Cerebellar cortex (tissue), 1 donor: ENCODE measurements at regions not wholly inside any gene's neighbourhood (a gene's known extent, or its start where the extent isn't known, plus 50 kb on each side); places are given as distances from the start of the nearest gene placed in this dataset.
"Not testable (repeated sequence)": the region's sequence is repeated elsewhere in the genome, so short reads cannot be mapped to it uniquely, and the experiment has no call there.

Source experiments
- DNase-seq: peaks from one replicate; pipeline ENCODE4 v3.0.0-alpha.2; 2015; ENCODE audit warnings: low spot score

DNA sequence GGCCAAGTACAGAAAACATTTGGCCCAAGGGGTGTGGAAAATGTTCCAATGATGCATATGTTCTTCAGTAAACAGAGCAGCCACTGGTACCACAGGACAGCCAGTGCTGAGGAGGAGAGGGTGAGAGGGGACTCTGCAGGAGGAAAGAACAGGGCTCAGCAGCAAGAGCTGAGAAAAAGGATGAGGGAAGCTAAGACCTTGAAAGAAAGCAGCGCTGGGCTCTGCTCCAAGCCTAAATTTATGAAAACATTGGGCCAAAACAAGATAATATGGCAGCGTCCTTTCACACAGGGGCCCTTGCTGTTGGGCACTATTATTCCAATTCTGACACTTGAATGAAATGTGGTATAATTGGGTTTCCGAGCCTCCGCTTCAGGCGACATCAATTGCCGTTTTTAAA lies 939.0 kb upstream of the FANCL start:
- no peak for DNase-seq

DNA sequence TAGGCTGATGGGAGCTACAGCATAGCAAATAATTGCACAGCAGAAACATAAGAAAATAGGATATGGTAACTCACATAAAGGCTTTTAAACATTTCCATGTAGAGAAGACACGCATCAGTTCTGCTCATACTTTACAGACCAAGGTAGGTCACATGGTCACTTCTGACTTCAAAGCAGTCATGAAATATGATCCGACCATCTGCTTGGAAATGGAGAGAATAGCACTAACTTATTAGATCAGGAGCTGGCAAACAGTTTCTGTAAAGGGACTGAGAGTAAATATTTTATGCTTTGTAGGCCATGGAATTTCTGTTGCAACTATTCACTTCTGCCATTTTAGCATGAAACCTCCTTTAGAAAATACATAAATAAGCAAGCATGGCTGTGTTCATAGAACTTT lies 936.6 kb upstream of the FANCL start:
- no peak for DNase-seq

DNA sequence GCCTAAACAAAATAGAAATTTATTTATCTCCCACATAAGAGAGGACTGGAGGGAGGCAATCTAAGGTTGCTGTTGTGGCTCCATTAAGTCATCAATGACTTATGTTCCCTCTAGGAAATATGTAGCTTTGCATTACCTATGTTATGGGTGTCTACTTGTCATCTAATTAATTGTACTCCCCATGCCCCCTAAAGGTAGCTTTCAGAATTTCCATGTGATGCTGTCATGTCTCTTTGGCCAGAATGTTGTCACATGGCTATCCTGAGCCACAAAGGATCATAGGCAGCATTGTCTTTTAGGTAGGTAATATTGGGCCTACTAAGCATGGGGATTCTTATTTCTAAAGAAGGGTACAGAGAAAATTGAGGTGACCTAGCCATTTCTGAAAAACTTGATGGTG lies 935.6 kb upstream of the FANCL start:
- no peak for DNase-seq

DNA sequence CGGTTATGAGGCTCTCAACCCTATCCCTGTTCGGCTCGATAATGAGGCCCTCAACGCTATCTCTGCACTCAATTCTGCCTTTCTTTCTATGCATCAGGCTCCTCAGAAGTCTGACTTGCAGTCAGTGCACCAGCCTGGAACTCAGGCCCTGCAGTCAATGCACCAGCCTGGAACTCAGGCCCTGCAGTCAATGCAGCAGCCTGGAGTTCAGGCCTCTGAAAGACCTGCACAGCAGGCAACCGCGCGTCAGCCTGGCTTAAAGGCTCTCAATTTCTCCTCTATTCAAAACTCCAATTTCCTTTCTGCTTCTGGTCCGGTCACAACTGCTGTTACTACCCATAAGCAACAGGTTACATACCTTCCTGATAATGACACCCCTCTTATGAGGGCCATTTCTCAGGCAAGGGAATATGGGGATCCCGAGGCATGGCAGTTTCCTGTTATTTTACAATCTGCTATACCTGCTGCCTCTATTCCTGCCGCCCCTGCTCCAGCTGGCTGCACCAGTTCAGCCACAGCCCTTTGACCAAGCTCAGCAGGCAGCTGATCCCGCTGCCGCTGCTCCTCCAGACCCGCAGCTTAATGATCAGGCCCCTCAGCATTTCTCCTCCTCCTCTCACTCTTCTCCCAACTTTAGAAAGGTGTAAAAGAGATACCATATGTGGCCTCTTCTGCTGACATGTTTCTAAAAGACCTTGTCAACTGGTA lies 933.6 kb upstream of the FANCL start:
- no peak for DNase-seq

DNA sequence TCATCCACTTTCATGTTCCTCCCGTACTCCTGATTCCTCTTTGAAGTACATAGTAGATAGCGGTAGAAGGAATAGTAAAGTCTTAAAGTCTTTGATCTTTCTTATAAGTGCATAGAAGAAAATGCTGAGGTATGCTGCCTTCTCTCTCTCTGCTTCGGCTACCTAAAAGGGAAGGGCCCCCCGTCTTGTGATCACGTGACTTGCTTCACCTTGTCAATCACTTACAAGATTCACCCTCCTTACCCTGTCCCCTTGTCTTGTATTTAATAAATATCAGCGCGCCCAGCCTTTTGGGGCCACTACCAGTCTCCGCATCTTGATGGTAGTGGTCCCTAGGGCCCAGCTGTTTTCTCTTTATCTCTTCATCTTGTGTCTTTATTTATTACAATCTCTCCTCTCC lies 932.2 kb upstream of the FANCL start:
- no peak for DNase-seq

DNA sequence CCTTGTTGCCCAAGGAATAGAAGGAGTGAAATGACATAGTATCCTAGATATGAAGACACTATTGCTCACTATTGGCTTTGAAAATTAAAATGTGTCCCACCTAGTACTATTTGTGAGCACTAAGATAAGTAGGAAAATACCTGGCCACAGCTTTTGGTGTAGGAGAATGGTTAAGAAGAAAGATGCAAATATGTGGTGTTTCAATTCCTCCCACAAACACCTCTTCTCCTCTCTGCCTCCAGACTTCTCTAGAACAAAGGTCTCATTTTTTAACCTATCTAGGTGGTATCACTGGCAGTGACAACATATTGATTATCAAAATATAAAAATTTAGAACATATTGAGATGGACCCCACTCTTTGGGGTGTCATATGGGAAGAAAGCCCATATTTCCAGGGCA lies 929.9 kb upstream of the FANCL start:
- no peak for DNase-seq

DNA sequence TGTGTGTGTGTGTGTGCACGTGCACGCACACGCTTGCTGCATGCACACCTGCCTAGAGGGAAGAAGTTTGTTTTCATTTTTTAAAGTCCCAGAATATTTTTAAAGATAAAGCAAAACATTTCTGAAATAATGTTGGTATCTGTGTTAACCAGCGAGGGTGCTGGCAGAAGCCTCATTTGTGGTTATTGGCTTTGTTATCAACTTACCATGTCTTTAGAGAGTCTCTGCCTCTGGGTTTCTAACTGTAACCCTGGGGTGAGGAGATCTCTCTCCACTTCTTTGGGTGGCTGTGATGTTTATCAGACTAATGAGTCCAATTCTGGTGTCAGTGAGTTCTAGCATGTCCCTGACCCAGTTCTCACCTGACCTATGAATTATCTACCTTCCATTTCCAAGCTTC lies 927.6 kb upstream of the FANCL start:
- DNase-seq = no peak

DNA sequence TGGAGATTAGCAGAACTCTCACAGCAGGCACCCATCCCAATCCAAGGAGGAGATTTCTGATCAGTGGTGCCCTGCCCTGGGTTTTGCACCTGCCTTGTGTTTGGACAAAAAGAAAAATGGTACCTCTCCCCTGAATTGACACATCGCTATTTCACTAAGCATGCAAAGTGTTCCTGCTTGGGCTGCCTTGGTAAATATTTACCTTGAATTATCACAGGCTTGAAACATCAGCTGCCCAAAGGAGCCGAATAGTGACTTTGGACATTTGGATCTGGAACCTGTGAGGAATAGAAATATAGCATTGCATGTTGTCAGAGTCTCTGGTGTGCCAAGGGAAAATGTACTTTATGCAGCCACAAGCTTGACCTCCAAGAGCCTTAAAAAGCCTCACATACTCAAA lies 926.4 kb upstream of the FANCL start:
- DNase-seq = no peak

DNA sequence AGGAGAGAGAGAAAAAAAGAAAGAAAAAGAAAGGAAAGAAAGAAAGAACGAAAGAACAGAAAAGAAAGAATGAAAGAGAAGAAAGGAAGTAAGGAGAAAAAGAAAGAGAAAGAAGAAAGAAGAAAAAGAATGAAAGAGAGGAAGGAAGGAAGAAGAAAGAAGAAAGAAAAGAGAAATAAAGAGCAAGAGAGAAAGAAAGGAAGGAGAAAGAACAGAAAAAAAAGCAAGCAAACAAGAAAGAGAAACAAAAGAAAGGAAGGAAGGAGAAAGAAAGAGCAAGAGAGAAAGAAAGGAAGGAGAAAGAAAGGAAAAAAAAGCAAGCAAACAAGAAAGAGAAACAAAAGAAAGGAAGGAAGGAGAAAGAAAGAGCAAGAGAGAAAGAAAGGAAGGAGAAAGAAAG lies 916.8 kb upstream of the FANCL start:
- DNase-seq = not testable (repeated sequence)

DNA sequence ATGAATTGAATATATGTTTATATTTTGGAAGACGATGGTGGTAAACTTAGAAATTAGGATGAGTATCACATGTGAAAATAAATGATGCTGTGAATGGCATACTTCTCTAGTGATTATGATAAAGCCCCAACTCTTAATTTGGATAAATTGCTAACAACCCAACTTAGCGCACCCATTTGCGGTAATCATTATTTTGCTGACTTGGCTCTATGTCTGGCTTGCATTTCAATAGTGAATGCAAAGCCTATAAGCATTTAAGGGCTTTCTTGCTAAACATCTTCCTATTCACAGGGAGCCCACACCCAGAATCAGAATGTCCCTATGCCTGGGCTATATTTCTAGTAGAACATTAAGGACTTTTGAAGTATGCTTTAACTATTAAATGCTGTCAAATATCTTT lies 910.7 kb upstream of the FANCL start:
- DNase-seq = no peak

DNA sequence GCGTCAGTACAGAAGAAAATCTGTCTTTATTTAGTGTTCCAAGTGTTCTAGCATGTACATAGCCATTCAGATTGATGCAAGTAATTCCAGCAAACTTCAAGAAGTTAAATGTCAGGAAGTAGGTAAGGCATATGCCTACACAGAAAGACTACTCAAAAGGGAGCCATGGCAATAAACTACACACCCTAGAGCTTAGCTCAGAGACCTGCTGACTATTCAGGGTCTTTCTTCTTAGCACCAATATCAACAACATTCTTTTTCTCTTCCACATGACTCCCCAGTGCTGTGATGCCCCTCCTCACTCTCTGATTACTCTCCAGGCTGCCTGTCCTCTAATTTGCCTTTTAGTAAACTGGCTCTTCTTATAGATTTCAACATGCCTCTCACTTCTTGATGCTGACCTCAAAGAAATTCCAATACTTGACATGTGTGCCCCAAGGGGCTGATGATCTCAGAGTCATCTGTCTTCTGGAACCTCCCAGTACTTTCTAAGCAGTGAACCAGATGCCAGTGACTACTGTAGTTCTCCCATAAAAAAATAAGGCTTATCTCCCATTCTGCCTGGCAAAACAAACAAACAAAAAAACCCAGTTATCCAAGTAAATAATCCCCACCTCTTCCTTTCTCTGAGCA lies 909.2 kb upstream of the FANCL start:
- DNase-seq = no peak

DNA sequence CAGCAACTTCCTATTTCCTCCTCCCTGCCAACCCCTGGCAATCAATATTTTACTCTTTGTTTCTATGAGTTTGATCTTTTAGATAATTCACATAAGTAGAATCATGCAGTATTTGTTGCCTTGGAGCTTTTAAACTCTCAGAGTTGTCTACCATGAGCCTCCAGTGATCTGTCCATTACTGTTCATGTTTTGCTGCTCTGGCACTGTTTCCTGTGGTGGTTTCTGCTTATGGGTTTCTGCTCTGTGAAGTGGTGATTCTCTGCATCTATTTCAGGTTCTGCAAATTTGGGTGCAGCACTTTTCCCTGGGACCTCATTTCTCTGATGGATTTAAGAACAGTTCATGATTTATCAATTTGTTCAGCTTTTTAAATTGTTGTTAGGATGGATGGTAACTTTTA lies 908.1 kb upstream of the FANCL start:
- no peak for DNase-seq

DNA sequence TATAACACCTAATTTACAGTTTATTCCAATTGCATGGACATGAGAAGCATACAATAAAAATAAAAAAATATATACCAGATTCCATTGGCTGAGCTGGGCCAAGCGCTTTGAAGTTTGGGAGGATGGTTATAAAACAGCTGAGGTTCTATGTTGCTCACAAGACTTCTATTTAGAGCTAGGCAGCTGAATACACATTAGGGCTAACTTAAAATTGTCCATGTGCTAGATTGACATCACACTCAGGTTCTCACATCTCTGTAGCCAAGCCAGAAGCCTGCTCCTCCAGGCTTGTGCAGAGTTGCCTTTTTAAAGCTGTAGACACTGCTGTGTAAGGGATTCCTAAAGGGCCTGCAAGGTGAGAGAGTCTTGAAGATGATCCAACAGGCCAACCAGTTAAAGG lies 871.1 kb upstream of the FANCL start:
- DNase-seq = no peak

DNA sequence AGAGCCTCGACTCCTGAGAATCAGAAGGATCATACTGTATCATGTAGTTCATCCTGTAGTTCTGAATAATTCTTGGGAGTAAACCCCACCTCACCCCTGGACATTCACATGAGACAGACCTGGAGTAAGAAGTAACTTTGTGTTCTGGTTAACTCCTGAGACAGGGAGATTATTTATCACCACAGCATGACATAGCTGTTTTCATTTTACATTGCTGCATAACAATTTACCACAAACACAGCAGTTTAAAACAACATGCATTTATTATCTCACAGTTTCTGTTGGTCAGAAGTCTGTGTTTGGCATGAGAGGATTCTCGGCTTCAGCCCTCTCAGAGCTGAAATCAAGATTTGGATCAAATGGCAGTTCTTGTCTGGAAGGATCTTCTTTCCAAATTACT lies 855.8 kb upstream of the FANCL start:
- no peak for DNase-seq

DNA sequence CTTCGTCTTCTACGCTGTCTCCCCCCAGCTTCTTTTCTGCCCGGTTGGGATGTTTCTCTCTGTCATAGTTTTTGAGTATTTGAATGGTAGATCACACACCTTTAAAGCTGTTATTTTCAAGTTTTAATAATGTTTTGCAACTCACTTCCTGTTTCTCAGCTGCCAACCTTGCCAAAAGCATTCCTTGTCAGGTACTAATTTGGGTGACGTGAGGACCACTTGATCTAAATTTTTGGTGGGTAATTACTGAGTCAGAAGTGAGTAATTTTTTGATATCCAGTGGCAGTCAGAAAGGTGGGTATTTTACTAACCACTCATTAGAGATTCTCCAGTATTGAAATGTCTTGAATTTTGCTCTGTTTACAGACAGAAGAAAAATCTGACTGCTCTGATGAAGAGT lies 852.4 kb upstream of the FANCL start:
- DNase-seq = no peak

DNA sequence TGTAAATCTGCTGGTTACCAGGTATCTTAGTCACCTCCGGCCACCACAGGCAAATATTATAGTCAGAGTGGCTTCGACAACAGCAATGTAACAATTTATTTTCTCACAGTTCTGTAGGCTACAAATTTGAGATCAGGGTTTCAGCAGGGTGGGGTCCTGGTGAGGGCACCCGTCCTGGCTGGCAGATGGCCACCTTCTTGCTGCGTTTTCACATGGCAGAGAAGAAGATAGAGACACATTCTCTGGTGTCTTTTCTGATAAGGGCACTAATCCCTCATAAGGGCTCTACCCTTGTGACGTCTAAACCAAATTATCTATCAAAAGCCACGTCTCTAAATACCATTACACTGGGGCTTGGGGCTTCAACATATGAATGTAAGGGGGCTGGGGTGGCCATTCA lies 843.2 kb upstream of the FANCL start:
- DNase-seq = no peak

DNA sequence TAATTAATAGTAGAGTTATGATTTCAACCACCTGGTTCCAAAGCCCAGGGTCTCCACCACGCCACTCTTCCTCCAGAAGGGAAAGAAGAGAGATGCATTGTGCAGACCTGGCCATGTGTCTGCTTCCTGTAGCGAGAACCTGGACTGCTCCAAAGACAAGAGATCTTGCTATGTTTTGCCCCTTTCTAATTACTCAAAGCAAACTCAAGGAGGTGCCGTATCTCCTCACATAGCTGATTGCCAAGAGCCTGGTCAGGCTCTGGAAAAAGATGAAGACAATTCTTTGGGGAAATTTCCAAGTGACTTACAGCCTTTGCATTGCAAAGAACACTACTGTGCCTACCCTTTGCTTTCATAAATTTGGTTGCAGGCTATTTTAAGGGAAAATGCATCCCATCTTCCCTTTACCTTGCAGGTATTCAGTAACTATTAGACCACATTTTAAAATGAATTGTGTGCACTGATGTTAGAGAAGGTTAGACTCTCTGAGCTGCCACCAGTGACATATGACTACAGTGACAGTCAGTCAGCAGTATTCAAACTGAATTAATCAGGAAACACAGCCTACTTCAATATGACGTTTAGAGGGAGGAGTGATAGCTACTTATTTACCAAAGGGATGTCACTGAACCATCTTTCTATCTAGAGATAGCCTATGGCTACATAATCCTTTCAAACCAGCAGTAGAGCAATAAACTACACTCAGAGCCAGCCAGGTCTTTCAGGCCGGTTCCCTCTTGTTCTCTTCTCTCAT lies 842.1 kb upstream of the FANCL start:
- no peak for DNase-seq

DNA sequence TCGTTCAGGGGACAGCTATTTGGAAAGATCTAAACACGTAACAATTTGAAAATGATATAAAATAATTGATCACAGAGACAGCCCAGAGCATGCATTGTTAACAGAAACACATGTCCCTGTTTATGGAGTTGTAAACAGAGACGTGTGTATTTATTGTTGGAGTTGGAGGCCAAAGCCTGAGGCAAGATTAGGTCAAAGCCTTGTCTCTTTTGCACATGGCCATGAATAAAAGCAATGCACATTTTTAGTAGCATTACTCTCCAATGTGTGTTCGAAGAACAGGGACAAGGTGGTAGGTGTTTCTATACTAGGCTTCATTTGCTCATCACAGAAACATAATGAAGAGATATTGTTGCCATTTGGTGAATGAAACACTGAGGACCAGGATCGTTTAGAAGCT lies 841.5 kb upstream of the FANCL start:
- no peak for DNase-seq

DNA sequence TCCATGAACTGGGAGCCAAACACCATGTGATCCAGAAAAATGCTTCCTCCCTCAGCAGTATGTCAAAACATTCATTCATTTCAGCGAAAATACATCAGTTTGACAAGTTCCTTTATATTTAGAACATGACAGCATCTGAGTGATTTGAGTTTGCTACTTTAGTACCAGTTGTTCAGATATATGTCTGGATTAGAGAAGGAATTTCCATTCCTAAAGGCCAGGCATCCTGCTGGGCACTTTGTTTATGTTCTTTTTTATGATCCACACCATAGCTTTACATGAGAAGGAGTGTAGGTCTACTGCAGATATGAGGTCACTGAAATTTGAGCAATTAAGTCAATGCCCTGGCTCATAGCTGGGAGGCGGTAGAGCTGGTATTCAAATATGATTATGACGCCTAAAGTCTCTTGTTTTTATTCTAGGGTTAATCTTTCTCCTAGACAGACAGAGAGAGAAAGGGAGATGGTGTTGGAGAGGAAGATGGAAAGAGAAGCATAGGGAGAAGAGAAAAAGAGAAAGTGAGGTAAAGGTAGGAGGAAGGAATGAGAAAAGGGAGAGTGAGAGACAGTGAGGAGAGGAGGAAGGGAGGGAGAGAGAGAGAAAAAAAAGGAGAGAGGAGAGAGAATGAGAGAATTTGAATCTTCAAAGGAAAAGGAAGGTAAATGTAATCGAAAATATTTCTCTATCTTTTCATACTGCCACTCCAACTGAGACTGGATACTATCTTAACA lies 839.5 kb upstream of the FANCL start:
- DNase-seq = no peak

DNA sequence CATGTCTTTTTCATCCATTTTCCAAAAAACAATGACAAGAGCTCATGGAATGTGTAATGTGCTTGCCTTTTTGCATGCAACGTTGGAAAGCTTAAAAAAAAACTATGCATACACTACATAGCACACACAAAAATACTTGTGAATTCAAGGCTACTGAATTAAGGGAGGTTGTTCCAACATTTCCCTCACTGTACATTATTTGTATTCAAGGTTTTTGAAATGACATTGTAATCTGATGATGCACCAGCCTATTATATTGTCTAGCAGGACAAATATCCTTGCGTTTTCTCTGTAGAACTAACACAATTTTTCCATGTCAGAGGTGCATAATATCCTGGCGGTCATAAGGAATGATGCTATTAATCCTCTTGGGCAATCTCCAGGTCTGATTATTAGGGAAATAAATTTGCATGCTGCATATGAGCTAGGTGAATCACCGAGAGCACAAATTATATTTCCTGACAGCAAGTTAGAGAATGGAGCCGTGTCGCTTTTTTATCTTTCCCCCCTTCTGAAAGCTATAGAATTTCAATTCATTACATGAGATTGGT lies 836.9 kb upstream of the FANCL start:
- no peak for DNase-seq

DNA sequence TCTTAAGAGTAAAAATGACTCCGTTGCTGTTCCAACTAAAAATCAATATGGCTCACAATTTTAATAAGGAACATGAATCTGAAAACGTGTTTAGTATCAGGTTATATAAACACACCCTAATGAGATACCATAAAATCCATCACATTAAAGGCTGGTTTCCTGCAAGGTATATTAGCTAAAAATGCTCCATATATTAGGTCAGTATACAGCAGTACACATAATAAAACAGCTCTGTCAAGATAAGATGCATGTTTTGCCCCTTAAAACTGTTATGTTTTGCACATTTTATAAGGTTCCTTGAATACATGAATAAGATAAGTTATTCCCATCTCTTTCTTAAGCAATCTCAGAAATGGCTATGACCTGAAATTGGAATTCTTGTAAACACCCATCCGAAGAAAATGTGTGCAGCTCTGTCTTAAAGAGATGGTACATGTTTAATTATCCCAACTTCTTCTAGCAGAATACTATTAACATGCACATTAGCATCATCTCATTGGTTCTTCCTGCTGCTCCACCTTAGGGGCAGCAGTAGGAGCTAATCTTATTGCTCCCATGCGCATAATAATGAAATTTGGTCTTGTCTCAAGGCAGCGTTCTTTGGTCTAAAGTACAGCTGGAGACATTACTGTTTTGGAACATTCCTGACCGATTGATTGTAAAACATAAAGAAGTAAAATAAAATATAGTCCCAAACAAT lies 836.1 kb upstream of the FANCL start:
- no peak for DNase-seq

DNA sequence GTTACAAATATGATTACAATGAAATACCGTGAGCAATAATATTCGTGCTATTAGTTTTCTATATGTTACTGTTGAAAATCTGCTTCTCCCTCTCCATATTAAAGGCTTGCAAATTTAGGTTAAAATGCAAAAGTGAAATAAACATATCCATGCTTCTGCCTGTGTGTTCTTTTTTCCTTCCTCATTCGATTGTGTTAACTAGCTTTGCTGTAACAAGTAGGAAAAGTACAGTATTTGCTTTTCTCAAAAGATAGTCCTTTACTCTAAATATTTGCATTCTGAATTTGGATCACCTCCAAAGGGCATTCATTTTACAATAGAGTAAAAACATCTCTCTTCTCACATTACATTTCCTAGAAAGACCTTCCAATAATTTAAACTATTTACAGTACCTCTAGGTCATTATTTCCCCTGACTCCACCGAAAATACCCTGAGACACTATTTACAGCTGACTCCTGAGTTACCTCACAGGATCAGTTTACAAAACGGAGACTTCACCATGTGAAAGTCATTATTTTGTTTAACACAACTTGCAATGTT lies 835.0 kb upstream of the FANCL start:
- DNase-seq = no peak
